Mammary epithelial cell (primary cell): ENCODE measurements at regions not wholly inside any gene's neighbourhood (a gene's known extent, or its start where the extent isn't known, plus 50 kb on each side); places are given as distances from the start of the nearest gene placed in this dataset.

Experiments used
- EZH2 ChIP-seq: IDR thresholded peaks from 2 replicates; pipeline ENCODE4 v1.6.1; 2012; ENCODE audit warnings: low read length, inconsistent platforms, borderline replicate concordance
- TF ChIP-seq, protein P1 (sequence below), 2 donors: IDR thresholded peaks in 1 of 2; conservative IDR thresholded peaks in 1 of 2; 2 replicates each; pipeline ENCODE4 v1.5.1; 2011 to 2012; ENCODE audit warnings: inconsistent platforms in 2 of 2, low read length in 2 of 2, mild to moderate bottlenecking in 2 of 2, control low read depth in 1 of 2, low read depth in 1 of 2; ENCODE audit not compliant: insufficient read depth in 1 of 2; ENCODE audit errors: extremely low read depth in 1 of 2

DNA sequence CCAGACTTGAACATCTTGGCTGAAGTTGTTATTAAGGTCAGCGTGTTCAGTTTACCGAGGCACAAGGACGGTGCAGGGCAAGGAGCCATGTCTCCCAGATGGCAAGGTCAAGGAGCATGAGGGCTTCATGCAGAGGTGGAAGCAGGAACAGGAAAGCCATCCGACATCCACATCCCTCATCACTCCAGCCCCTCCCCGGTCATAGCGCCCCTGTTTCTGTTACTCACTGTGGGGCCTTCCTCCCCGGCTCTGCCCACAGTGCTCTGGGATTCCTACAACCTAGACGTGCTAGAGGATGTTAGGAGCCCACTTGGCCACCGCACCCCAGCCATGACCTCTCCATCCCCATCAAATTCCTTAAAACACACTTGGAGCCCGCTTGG is 146.7 kb downstream of the TTLL2 start:
- TF ChIP-seq, protein P1, sequence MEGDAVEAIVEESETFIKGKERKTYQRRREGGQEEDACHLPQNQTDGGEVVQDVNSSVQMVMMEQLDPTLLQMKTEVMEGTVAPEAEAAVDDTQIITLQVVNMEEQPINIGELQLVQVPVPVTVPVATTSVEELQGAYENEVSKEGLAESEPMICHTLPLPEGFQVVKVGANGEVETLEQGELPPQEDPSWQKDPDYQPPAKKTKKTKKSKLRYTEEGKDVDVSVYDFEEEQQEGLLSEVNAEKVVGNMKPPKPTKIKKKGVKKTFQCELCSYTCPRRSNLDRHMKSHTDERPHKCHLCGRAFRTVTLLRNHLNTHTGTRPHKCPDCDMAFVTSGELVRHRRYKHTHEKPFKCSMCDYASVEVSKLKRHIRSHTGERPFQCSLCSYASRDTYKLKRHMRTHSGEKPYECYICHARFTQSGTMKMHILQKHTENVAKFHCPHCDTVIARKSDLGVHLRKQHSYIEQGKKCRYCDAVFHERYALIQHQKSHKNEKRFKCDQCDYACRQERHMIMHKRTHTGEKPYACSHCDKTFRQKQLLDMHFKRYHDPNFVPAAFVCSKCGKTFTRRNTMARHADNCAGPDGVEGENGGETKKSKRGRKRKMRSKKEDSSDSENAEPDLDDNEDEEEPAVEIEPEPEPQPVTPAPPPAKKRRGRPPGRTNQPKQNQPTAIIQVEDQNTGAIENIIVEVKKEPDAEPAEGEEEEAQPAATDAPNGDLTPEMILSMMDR (conservative IDR thresholded peaks at IDR 0.05 in 1 of 2, IDR thresholded peaks at IDR 0.05 in 1 of 2; ENCODE audit: extremely low read depth in 1 of 2, insufficient read depth in 1 of 2, low read depth in 1 of 2, low read length in 2 of 2) = no peak
- no peak for TF ChIP-seq EZH2
